Endothelial cell of umbilical vein (primary cell): ENCODE measurements at regions not wholly inside any gene's neighbourhood (a gene's known extent, or its start where the extent isn't known, plus 50 kb on each side); places are given as distances from the start of the nearest gene placed in this dataset.

ENCODE experiments used
- EZH2 ChIP-seq: IDR thresholded peaks from 2 replicates; pipeline ENCODE4 v1.6.1; 2012; ENCODE audit warnings: borderline replicate concordance, low read depth, mild to moderate bottlenecking, moderate library complexity, low read length, inconsistent platforms; ENCODE audit not compliant: severe bottlenecking
- JUN ChIP-seq: IDR thresholded peaks from 2 replicates; pipeline ENCODE4 v1.6.1; 2011; ENCODE audit warnings: borderline replicate concordance, low read depth; ENCODE audit not compliant: insufficient read length, insufficient read depth
- POLR2A ChIP-seq: IDR thresholded peaks from 2 replicates; pipeline ENCODE4 v1.6.1; 2012; ENCODE audit warnings: low read depth, mild to moderate bottlenecking, control low read depth, low read length
- POLR2AphosphoS5 ChIP-seq: IDR thresholded peaks from 2 replicates; pipeline ENCODE4 v1.6.1; 2012; ENCODE audit warnings: low read depth, mild to moderate bottlenecking, control low read depth, low read length, moderate library complexity; ENCODE audit not compliant: insufficient read depth
- TF ChIP-seq, protein P1 (sequence below), 2 donors: IDR thresholded peaks; 1 replicate in 1 of 2; 2 replicates in 1 of 2; pipeline ENCODE4 v1.5.1; 2011; ENCODE audit warnings: low read length in 2 of 2, mild to moderate bottlenecking in 2 of 2, moderate library complexity in 2 of 2, control low read depth in 1 of 2, inconsistent platforms in 1 of 2, low read depth in 1 of 2; ENCODE audit not compliant: insufficient read depth in 1 of 2; ENCODE audit errors: extremely low read depth in 1 of 2
- TF ChIP-seq, protein P2 (sequence below): IDR thresholded peaks from 2 replicates; pipeline ENCODE4 v1.6.1; 2011; ENCODE audit not compliant: insufficient read depth, insufficient read length

GRCh38 chr20:60271597-60271996 is 313.4 kb downstream of the CDH26 start:
- TF ChIP-seq, protein P1, sequence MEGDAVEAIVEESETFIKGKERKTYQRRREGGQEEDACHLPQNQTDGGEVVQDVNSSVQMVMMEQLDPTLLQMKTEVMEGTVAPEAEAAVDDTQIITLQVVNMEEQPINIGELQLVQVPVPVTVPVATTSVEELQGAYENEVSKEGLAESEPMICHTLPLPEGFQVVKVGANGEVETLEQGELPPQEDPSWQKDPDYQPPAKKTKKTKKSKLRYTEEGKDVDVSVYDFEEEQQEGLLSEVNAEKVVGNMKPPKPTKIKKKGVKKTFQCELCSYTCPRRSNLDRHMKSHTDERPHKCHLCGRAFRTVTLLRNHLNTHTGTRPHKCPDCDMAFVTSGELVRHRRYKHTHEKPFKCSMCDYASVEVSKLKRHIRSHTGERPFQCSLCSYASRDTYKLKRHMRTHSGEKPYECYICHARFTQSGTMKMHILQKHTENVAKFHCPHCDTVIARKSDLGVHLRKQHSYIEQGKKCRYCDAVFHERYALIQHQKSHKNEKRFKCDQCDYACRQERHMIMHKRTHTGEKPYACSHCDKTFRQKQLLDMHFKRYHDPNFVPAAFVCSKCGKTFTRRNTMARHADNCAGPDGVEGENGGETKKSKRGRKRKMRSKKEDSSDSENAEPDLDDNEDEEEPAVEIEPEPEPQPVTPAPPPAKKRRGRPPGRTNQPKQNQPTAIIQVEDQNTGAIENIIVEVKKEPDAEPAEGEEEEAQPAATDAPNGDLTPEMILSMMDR (IDR thresholded peaks at IDR 0.05; ENCODE audit: extremely low read depth in 1 of 2, insufficient read depth in 1 of 2, low read depth in 1 of 2, low read length in 2 of 2): no peak
- TF ChIP-seq, protein P2, sequence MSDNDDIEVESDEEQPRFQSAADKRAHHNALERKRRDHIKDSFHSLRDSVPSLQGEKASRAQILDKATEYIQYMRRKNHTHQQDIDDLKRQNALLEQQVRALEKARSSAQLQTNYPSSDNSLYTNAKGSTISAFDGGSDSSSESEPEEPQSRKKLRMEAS: no peak
- TF ChIP-seq POLR2AphosphoS5: no peak
- TF ChIP-seq JUN: no peak
- TF ChIP-seq POLR2A: no peak
- no peak for TF ChIP-seq EZH2
